ENCODE measurements at regions not wholly inside any gene's neighbourhood (a gene's known extent, or its start where the extent isn't known, plus 50 kb on each side); places are given as distances from the start of the nearest gene placed in this dataset.

- no peak for TF ChIP-seq CTCF (IDR thresholded peaks at IDR 0.05)
- TF ChIP-seq POLR2A (IDR thresholded peaks at IDR 0.05) = no peak
Measured at GRCh38 chr9:97786341-97786740, 66.7 kb upstream of the FOXE1 start.

All from heart left ventricle (tissue), 13 donors.